PC-3 (cell line): ENCODE measurements at regions not wholly inside any gene's neighbourhood (a gene's known extent, or its start where the extent isn't known, plus 50 kb on each side); places are given as distances from the start of the nearest gene placed in this dataset.

ENCODE experiments used
- EZH2 ChIP-seq: fragments of 300-600 bp; sonication (generic); IDR thresholded peaks from one replicate; pipeline ENCODE4 v1.6.1; 2017; ENCODE audit warnings: antibody characterized with exemption, mild to moderate bottlenecking, low read length; ENCODE audit not compliant: unreplicated experiment
- TF ChIP-seq, protein P1 (sequence below): fragments of 300-600 bp; sonication (generic); conservative IDR thresholded peaks from 2 replicates; pipeline ENCODE4 v1.5.1; 2017; ENCODE audit warnings: antibody characterized with exemption, low read depth, mild to moderate bottlenecking, low read length

- TF ChIP-seq, protein P1, sequence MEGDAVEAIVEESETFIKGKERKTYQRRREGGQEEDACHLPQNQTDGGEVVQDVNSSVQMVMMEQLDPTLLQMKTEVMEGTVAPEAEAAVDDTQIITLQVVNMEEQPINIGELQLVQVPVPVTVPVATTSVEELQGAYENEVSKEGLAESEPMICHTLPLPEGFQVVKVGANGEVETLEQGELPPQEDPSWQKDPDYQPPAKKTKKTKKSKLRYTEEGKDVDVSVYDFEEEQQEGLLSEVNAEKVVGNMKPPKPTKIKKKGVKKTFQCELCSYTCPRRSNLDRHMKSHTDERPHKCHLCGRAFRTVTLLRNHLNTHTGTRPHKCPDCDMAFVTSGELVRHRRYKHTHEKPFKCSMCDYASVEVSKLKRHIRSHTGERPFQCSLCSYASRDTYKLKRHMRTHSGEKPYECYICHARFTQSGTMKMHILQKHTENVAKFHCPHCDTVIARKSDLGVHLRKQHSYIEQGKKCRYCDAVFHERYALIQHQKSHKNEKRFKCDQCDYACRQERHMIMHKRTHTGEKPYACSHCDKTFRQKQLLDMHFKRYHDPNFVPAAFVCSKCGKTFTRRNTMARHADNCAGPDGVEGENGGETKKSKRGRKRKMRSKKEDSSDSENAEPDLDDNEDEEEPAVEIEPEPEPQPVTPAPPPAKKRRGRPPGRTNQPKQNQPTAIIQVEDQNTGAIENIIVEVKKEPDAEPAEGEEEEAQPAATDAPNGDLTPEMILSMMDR = no peak
- no peak for TF ChIP-seq EZH2
These were observed 261.7 kb upstream of the HDAC4 start for GRCh38 chr2:239662413-239663120.
